Thyroid gland (tissue), 4 donors: ENCODE measurements at regions not wholly inside any gene's neighbourhood (a gene's known extent, or its start where the extent isn't known, plus 50 kb on each side); places are given as distances from the start of the nearest gene placed in this dataset.

ENCODE experiments used
- POLR2A ChIP-seq, 2 donors: fragments of 450-650 bp; IDR thresholded peaks; one replicate each; pipeline ENCODE4 v1.6.1; 2017; ENCODE audit warnings: antibody characterized with exemption in 2 of 2, mild to moderate bottlenecking in 2 of 2, moderate library complexity in 1 of 2
- TF ChIP-seq, protein P1 (sequence below), 6 experiments: fragments of 200-600 bp in 3 of 6; fragments of 450-650 bp in 3 of 6; sonication (generic) in 3 of 6; IDR thresholded peaks; one replicate each; pipeline ENCODE4 v1.5.1; 2016 to 2019; ENCODE audit warnings: antibody characterized with exemption in 6 of 6, mild to moderate bottlenecking in 2 of 6, inconsistent platforms in 1 of 6, moderate library complexity in 1 of 6

GRCh38 chr14:29205658-29206057 is 439.1 kb downstream of the FOXG1 start:
- TF ChIP-seq, protein P1, sequence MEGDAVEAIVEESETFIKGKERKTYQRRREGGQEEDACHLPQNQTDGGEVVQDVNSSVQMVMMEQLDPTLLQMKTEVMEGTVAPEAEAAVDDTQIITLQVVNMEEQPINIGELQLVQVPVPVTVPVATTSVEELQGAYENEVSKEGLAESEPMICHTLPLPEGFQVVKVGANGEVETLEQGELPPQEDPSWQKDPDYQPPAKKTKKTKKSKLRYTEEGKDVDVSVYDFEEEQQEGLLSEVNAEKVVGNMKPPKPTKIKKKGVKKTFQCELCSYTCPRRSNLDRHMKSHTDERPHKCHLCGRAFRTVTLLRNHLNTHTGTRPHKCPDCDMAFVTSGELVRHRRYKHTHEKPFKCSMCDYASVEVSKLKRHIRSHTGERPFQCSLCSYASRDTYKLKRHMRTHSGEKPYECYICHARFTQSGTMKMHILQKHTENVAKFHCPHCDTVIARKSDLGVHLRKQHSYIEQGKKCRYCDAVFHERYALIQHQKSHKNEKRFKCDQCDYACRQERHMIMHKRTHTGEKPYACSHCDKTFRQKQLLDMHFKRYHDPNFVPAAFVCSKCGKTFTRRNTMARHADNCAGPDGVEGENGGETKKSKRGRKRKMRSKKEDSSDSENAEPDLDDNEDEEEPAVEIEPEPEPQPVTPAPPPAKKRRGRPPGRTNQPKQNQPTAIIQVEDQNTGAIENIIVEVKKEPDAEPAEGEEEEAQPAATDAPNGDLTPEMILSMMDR (IDR thresholded peaks at IDR 0.05), result no peak
- no peak for TF ChIP-seq POLR2A (IDR thresholded peaks at IDR 0.05)
